GM18505 (cell line): ENCODE measurements at regions not wholly inside any gene's neighbourhood (a gene's known extent, or its start where the extent isn't known, plus 50 kb on each side); places are given as distances from the start of the nearest gene placed in this dataset.

Experiments used
- ATAC-seq: cut with Tn5 transposase; IDR thresholded peaks from one replicate; pipeline ENCODE4 v1.9.1; 2021; ENCODE audit not compliant: unreplicated experiment
- POLR2A ChIP-seq: IDR thresholded peaks from 4 replicates; pipeline ENCODE4 v1.6.1; 2011; ENCODE audit warnings: borderline replicate concordance; ENCODE audit not compliant: insufficient read depth, insufficient read length; ENCODE audit errors: extremely low read depth

DNA sequence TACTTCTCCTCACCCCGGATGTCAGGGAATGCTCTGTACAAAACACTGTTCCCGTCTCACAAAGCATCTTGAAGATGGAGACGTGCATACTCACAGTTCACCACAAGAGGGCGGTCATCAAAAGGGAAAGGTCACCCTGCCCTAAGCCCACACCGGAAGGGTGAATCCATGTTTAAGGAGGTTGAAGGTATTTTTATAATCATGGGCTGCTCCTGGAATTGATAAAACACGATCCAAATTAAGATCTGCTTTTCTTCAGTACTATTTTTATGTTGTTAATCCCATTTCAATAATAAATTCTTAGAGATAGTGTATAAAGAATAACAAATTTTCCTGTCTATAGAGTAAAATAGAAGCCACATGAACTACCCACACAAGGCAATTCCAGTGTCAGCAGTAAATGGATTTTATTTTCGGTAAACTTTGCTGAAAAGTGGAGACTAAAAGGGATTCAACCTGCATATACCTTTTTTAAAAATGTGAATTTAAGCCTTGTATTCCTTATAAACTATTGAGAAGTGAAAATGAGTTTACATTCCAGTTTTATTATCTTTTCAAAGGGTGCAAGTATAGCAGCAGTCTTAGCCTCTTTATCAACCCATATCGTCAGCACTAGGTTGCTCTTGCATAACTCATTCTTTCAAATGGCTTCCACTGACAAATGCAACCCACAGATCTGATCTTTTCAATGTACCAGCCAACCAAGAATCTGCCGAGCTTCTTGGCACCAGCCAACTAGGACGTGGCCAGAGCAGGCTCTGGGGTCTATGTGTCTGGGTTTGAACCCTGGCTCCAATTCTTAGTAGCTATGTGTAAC lies 79.7 kb upstream of the MBOAT1 start:
- ATAC-seq, result peak; percentile 78
- TF ChIP-seq POLR2A, result no peak

DNA sequence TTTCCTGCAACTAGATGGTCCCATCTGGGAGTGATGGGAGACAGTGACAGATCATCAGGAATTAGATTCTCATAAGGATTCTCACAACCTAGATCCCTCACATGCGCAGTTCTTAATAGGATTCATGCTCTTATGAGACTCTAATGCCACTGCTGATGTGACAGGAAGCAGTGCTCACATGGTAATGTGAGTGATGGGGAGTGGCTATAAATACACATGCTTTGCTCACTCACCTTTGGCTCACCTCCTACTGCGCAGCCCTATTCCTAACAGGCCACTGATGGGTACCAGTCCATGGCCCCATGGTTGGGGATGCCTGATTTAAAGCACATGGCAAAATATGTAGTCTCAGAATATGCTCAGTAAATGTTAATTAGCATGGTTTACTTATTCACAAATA lies 80.6 kb upstream of the MBOAT1 start:
- no peak for ATAC-seq

DNA sequence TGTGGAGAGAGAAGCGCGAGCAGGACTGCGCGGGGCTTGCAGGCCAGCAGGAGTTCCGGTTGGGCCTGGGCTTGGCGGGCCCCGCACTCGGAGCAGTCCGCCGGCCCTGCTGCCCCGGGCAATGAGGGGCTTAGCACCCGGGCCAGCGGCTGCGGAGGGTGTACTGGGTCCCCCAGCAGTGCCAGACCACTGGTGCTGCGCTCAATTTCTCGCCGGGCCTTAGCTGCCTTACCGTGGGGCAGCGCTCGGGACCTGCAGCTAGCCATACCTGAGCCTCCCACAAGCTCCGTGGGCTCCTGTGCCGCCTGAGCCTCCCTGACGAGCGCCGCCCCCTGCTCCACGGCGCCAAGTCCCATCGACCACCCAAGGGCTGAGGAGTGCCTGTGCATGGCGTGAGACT lies 89.0 kb upstream of the MBOAT1 start:
- ATAC-seq, result no peak
- no peak for TF ChIP-seq POLR2A

More for the DNA sequence above, 80.6 kb upstream of the MBOAT1 start:
- TF ChIP-seq POLR2A, result no peak

DNA sequence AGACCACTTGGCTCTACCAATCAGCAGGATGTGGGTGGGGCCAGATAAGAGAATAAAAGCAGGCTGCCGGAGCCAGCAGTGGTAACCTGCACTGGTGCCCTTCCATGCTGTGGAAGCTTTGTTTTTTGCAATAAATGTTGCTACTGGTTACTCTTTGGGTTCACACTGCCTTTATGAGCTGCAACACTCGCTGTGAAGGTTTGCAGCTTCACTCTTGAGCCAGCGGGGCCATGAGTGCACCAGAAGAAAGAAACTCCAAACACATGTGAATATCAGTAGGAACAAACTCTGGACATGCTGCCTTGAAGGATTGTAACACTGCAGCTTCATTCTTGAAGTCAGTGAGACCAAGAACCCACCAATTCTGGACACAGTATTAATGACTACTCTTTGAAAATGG lies 89.9 kb upstream of the MBOAT1 start:
- ATAC-seq, result no peak
- TF ChIP-seq POLR2A, result no peak

DNA sequence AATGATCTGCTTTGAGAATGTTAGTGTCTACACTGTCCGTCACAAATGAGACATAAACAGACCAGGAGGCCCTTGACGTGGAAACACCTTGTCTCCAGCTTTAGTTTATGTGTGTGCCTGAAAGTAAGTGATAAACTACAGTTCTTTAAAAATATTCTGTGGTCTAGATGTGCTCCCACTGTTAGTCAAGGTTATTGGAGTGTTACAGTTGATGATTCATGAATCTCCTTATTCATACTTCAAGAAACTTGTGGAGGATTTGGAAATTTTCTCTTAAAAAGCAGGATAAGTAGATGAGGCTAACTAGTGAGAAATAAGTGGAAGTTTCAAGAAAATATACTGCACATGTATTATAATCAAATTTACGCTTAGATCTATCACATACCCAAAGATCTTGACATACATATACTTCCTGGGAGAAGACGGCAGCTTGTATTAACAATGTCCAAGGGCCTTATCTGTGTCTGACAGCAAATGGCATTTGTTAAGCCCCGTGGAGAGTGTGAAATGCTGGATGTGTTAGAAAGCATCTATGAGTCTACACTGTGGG lies 90.5 kb upstream of the MBOAT1 start:
- TF ChIP-seq POLR2A, result no peak
- no peak for ATAC-seq

DNA sequence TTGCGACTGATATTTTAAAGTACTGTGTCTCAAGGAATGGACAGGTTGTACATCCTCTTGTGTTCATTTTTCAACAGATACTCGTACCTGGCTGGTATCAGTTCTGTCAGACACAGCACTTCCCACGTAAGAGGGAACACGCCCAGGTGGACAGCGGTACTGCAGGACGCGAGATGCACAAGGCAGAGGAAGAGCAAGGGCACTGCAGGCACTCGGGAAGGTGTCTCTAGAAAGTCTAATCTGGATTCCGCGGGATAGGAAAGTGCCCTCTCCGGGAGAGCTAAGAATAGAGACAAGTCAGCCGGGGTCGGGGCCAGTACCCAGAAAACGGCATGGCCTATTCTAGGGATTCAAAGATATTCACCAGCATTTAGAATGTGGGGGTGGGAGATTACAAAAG lies 94.2 kb upstream of the MBOAT1 start:
- ATAC-seq, result no peak
- TF ChIP-seq POLR2A, result no peak

DNA sequence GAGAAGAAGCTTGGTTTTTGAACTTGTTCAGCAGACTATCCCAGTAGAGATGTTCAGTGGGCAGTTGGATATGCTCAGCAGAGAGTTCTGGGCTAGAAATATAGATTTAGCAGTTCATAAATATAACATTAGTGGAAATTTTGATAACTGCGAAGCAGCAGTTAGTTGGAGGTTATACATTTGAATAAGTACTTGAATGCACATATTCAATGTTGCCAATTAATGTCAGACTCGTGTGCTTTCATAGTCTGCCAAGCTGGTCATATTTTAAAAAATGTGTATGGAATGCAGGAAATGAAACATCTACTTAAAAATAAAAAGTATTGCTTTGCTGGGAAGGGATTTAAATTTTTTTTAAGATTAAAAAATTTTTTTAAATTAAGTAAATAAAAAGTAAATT lies 92.5 kb upstream of the E2F3 start:
- no peak for ATAC-seq
- TF ChIP-seq POLR2A, result no peak

DNA sequence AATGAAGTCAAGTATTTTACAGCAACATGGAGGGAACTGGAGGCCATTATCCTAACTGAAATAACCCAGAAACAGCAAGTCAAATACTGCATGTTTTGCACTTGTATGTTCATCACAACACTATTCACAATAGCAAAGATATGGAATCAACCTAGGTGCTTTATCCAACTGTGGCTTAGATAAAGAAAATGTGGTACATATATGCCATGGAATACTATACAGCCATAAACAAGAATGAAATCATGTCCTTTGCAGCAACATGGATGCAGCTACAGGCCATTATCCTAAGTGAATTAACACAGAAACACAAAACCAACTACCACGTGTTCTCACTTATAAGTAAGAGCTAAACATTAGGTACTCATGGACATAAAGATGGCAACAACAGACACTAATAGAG lies 91.5 kb upstream of the E2F3 start:
- ATAC-seq, result no peak
- no peak for TF ChIP-seq POLR2A

DNA sequence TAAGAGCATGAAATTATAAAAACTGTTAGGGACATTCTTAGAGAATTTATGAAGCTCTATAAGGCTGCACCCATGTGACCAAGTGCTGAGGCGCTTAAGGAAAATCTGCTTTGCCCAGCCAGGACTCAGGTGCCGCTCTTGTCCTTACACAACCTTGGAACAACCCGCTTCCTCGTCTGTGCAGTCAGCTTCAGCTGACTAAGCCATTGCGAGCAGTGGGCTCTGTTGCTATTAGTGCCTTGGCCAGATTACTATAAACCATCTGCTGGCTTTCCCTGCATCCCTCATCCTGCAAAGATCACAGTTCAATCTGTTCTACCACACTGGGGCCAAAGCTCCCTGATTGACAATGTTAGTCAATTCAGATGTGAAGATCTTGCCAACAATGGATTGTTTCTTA lies 89.1 kb upstream of the E2F3 start:
- no peak for TF ChIP-seq POLR2A
- no peak for ATAC-seq

DNA sequence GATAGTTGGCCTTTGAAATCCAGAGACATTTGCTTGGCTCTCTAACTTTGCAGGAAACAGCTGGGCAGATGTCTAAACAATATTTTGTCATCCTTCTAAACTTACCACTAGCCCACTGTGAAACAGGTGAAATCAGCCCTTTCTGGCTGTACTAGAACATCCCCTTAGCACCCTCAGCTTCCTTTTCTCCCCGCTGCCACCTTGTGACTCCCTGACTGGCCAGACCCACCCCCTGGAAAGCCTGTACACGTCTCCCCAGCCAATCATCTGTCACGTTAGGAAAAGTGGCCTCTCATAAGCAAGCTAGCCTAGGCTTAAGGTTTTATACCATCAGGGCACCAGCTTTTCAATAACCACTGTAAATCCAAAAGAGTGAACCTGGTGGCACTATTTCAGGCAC lies 88.6 kb upstream of the E2F3 start:
- no peak for TF ChIP-seq POLR2A
- no peak for ATAC-seq

DNA sequence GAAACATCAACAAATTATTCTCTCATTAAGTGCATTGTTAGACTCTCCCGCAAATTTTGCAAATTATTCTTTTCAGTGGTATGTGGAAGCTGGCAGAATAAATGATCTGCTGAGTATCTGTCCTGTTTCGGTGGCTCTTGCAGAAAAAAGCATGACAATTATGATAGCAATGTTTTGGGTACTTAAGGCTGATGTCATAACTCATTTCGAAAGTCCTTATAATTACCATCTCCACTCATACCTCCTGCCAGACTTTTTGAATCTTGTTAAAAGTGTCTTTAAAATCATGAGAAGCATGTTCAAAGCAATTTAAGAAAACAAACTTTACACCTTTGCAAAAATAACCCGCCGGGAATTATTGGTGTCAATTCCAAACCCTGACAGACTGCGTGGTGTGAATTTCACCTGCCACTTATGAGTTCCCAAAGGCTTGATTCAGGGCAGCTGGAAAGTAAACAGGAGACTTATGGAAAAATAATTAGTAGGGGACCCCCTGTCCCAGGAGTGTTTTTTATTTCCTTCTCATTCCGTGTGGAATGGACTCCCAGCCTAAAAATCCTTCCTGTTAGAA lies 87.6 kb upstream of the E2F3 start:
- TF ChIP-seq POLR2A, result no peak
- no peak for ATAC-seq

DNA sequence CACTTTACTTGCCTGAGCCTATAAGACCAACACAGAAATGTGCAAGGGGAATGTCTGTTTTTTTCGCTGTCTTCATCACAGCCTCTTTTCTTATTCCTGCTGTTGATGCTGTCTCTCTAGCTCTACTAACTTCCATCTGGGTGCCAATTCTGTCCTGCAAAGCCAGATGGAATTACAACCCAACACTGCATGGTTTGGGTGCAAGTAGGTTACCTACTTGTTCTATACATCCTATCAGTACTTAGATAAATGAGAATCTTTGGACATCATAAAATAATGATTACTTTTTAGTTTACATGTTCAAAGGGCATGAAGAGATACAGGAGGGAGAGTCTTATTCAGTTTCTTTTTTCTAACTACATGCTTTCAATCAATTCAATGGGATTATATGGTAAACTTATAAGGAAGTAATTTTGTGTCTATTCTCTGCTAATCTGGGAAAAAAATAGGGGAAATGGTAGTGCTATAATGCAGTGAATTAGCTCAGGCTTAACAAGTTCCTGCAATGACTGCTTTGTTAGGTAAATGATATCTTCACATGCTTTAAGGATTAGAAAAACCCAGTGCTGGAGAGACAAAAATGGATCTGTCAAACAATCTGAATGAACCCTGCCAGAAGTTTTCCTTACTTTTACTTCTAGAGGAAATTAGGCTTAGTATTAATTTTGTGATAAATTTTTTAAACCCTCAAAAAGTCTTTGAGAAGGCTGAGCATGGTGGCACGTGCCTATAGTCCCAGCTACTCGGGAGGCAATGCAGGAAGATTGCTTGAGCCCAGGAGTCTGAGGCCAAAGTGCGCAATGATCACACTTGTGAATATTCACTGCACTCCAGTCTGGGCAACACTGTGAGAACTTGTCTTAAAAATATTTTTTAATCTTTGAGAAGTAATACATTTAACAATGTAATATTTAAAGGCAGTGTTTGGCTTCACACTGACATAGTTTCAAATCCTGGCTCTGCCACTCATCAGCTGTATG lies 86.5 kb upstream of the E2F3 start:
- no peak for TF ChIP-seq POLR2A
- no peak for ATAC-seq

DNA sequence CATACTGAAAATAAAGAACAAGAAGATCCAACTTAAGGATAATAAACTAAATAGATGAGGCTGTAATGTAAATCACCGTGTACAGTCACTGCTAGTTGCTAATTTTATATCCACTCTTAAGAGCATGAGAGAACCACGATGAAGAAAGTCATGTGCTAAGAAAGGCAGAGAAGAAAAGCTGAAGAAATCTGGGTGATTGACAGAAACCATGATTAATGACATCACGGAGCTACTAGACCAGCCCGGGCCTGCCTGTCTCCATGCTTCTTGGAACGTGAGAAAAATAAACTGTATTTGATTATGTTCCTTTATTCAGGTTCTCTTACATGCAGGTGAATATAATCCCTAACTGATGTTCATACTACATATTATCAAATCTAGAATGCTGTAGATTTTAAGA lies 84.2 kb upstream of the E2F3 start:
- TF ChIP-seq POLR2A, result no peak
- no peak for ATAC-seq
